Endothelial cell of umbilical vein (primary cell): ENCODE measurements at regions not wholly inside any gene's neighbourhood (a gene's known extent, or its start where the extent isn't known, plus 50 kb on each side); places are given as distances from the start of the nearest gene placed in this dataset.
A peak's percentile ranks its signal among the peaks of the same experiment; 100 is the strongest.

ENCODE experiments used
- EZH2 ChIP-seq: IDR thresholded peaks from 2 replicates; pipeline ENCODE4 v1.6.1; 2012; ENCODE audit warnings: borderline replicate concordance, low read depth, mild to moderate bottlenecking, moderate library complexity, low read length, inconsistent platforms; ENCODE audit not compliant: severe bottlenecking
- FOS ChIP-seq: IDR thresholded peaks from 2 replicates; pipeline ENCODE4 v1.6.1; 2011; ENCODE audit warnings: mild to moderate bottlenecking, low read length, moderate library complexity, borderline replicate concordance; ENCODE audit not compliant: insufficient read depth
- GATA2 ChIP-seq: IDR thresholded peaks from 2 replicates; pipeline ENCODE4 v1.7.0; 2011; ENCODE audit warnings: low read depth, mild to moderate bottlenecking, moderate library complexity, mixed read lengths, low read length; ENCODE audit not compliant: insufficient read length, insufficient read depth
- JUN ChIP-seq: IDR thresholded peaks from 2 replicates; pipeline ENCODE4 v1.6.1; 2011; ENCODE audit warnings: borderline replicate concordance, low read depth; ENCODE audit not compliant: insufficient read length, insufficient read depth
- MYC ChIP-seq: IDR thresholded peaks from one replicate; pipeline ENCODE4 v1.6.1; 2011; ENCODE audit warnings: mild to moderate bottlenecking, low read depth, low read length
- POLR2A ChIP-seq: IDR thresholded peaks from 2 replicates; pipeline ENCODE4 v1.6.1; 2012; ENCODE audit warnings: low read depth, mild to moderate bottlenecking, control low read depth, low read length
- POLR2AphosphoS5 ChIP-seq: IDR thresholded peaks from 2 replicates; pipeline ENCODE4 v1.6.1; 2012; ENCODE audit warnings: low read depth, mild to moderate bottlenecking, control low read depth, low read length, moderate library complexity; ENCODE audit not compliant: insufficient read depth
- TF ChIP-seq, protein P1 (sequence below), 2 donors: IDR thresholded peaks; 1 replicate in 1 of 2; 2 replicates in 1 of 2; pipeline ENCODE4 v1.5.1; 2011; ENCODE audit warnings: low read length in 2 of 2, mild to moderate bottlenecking in 2 of 2, moderate library complexity in 2 of 2, control low read depth in 1 of 2, inconsistent platforms in 1 of 2, low read depth in 1 of 2; ENCODE audit not compliant: insufficient read depth in 1 of 2; ENCODE audit errors: extremely low read depth in 1 of 2
- TF ChIP-seq, protein P2 (sequence below): IDR thresholded peaks from 2 replicates; pipeline ENCODE4 v1.6.1; 2011; ENCODE audit not compliant: insufficient read depth, insufficient read length

GRCh38 chr21:17462276-17462981 is 50.4 kb upstream of the CXADR start:
- TF ChIP-seq POLR2AphosphoS5 (no peak), POLR2A (no peak), MYC (no peak), FOS (no peak), JUN (no peak), EZH2 (no peak), GATA2 (peak; percentile 27)
- TF ChIP-seq, protein P1, sequence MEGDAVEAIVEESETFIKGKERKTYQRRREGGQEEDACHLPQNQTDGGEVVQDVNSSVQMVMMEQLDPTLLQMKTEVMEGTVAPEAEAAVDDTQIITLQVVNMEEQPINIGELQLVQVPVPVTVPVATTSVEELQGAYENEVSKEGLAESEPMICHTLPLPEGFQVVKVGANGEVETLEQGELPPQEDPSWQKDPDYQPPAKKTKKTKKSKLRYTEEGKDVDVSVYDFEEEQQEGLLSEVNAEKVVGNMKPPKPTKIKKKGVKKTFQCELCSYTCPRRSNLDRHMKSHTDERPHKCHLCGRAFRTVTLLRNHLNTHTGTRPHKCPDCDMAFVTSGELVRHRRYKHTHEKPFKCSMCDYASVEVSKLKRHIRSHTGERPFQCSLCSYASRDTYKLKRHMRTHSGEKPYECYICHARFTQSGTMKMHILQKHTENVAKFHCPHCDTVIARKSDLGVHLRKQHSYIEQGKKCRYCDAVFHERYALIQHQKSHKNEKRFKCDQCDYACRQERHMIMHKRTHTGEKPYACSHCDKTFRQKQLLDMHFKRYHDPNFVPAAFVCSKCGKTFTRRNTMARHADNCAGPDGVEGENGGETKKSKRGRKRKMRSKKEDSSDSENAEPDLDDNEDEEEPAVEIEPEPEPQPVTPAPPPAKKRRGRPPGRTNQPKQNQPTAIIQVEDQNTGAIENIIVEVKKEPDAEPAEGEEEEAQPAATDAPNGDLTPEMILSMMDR (IDR thresholded peaks at IDR 0.05; ENCODE audit: extremely low read depth in 1 of 2, insufficient read depth in 1 of 2, low read depth in 1 of 2, low read length in 2 of 2): no peak
- TF ChIP-seq, protein P2, sequence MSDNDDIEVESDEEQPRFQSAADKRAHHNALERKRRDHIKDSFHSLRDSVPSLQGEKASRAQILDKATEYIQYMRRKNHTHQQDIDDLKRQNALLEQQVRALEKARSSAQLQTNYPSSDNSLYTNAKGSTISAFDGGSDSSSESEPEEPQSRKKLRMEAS: no peak
